GM23338 (cell line): ENCODE measurements at regions not wholly inside any gene's neighbourhood (a gene's known extent, or its start where the extent isn't known, plus 50 kb on each side); places are given as distances from the start of the nearest gene placed in this dataset.

Experiments used
- EZH2 ChIP-seq: fragments of 200-600 bp; sonication (generic); IDR thresholded peaks from one replicate; pipeline ENCODE4 v1.8.0; 2017; ENCODE audit warnings: antibody characterized with exemption, mild to moderate bottlenecking, low read depth; ENCODE audit not compliant: unreplicated experiment
- EZH2phosphoT487 ChIP-seq: fragments of 200-600 bp; sonication (generic); IDR thresholded peaks from one replicate; pipeline ENCODE4 v1.8.1; 2018; ENCODE audit warnings: antibody characterized with exemption; ENCODE audit not compliant: unreplicated experiment
- JUNB ChIP-seq: IDR thresholded peaks from one replicate; pipeline ENCODE4 v1.6.1; 2016; ENCODE audit warnings: antibody characterized with exemption; ENCODE audit not compliant: unreplicated experiment
- POLR2AphosphoS5 ChIP-seq: IDR thresholded peaks from 2 replicates; pipeline ENCODE4 v1.6.1; 2016; ENCODE audit warnings: antibody characterized with exemption, low read depth
- STAT1 ChIP-seq: IDR thresholded peaks from one replicate; pipeline ENCODE4 v1.6.1; 2016; ENCODE audit warnings: antibody characterized with exemption; ENCODE audit not compliant: unreplicated experiment
- ZNF114 ChIP-seq: fragments of 250-450 bp; sonication (Bioruptor Pico); IDR thresholded peaks from 2 replicates; pipeline ENCODE4 v1.5.0; 2020; ENCODE audit warnings: mild to moderate bottlenecking, moderate library complexity
- TF ChIP-seq, protein P1 (sequence below), 2 experiments: fragments of 200-600 bp in 1 of 2; sonication (generic) in 1 of 2; conservative IDR thresholded peaks; 2 replicates each; pipeline versions ENCODE4 v1.5.1 to v1.6.1; 2016 to 2017; ENCODE audit warnings: antibody characterized with exemption in 2 of 2, low read depth in 2 of 2, mild to moderate bottlenecking in 2 of 2, moderate library complexity in 1 of 2
- TF ChIP-seq, protein P2 (sequence below): fragments of 250-450 bp; sonication (Bioruptor Pico); IDR thresholded peaks from 2 replicates; pipeline ENCODE4 v1.5.0; 2020; ENCODE audit warnings: mild to moderate bottlenecking, moderate library complexity
- TF ChIP-seq, protein P3 (sequence below): IDR thresholded peaks from one replicate; pipeline ENCODE4 v1.6.1; 2018; ENCODE audit warnings: antibody characterized with exemption; ENCODE audit not compliant: unreplicated experiment

GRCh38 chr2:58607448-58607847 lies 366.3 kb upstream of the FANCL start:
- TF ChIP-seq, protein P1, sequence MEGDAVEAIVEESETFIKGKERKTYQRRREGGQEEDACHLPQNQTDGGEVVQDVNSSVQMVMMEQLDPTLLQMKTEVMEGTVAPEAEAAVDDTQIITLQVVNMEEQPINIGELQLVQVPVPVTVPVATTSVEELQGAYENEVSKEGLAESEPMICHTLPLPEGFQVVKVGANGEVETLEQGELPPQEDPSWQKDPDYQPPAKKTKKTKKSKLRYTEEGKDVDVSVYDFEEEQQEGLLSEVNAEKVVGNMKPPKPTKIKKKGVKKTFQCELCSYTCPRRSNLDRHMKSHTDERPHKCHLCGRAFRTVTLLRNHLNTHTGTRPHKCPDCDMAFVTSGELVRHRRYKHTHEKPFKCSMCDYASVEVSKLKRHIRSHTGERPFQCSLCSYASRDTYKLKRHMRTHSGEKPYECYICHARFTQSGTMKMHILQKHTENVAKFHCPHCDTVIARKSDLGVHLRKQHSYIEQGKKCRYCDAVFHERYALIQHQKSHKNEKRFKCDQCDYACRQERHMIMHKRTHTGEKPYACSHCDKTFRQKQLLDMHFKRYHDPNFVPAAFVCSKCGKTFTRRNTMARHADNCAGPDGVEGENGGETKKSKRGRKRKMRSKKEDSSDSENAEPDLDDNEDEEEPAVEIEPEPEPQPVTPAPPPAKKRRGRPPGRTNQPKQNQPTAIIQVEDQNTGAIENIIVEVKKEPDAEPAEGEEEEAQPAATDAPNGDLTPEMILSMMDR (conservative IDR thresholded peaks at IDR 0.05; ENCODE audit: low read depth in 2 of 2) = no peak
- TF ChIP-seq EZH2 = no peak
- no peak for TF ChIP-seq EZH2phosphoT487
- TF ChIP-seq STAT1 = no peak
- TF ChIP-seq JUNB = no peak
- TF ChIP-seq POLR2AphosphoS5 = no peak
- TF ChIP-seq ZNF114 (CRISPR knock-in tag) = no peak
- TF ChIP-seq, protein P2, sequence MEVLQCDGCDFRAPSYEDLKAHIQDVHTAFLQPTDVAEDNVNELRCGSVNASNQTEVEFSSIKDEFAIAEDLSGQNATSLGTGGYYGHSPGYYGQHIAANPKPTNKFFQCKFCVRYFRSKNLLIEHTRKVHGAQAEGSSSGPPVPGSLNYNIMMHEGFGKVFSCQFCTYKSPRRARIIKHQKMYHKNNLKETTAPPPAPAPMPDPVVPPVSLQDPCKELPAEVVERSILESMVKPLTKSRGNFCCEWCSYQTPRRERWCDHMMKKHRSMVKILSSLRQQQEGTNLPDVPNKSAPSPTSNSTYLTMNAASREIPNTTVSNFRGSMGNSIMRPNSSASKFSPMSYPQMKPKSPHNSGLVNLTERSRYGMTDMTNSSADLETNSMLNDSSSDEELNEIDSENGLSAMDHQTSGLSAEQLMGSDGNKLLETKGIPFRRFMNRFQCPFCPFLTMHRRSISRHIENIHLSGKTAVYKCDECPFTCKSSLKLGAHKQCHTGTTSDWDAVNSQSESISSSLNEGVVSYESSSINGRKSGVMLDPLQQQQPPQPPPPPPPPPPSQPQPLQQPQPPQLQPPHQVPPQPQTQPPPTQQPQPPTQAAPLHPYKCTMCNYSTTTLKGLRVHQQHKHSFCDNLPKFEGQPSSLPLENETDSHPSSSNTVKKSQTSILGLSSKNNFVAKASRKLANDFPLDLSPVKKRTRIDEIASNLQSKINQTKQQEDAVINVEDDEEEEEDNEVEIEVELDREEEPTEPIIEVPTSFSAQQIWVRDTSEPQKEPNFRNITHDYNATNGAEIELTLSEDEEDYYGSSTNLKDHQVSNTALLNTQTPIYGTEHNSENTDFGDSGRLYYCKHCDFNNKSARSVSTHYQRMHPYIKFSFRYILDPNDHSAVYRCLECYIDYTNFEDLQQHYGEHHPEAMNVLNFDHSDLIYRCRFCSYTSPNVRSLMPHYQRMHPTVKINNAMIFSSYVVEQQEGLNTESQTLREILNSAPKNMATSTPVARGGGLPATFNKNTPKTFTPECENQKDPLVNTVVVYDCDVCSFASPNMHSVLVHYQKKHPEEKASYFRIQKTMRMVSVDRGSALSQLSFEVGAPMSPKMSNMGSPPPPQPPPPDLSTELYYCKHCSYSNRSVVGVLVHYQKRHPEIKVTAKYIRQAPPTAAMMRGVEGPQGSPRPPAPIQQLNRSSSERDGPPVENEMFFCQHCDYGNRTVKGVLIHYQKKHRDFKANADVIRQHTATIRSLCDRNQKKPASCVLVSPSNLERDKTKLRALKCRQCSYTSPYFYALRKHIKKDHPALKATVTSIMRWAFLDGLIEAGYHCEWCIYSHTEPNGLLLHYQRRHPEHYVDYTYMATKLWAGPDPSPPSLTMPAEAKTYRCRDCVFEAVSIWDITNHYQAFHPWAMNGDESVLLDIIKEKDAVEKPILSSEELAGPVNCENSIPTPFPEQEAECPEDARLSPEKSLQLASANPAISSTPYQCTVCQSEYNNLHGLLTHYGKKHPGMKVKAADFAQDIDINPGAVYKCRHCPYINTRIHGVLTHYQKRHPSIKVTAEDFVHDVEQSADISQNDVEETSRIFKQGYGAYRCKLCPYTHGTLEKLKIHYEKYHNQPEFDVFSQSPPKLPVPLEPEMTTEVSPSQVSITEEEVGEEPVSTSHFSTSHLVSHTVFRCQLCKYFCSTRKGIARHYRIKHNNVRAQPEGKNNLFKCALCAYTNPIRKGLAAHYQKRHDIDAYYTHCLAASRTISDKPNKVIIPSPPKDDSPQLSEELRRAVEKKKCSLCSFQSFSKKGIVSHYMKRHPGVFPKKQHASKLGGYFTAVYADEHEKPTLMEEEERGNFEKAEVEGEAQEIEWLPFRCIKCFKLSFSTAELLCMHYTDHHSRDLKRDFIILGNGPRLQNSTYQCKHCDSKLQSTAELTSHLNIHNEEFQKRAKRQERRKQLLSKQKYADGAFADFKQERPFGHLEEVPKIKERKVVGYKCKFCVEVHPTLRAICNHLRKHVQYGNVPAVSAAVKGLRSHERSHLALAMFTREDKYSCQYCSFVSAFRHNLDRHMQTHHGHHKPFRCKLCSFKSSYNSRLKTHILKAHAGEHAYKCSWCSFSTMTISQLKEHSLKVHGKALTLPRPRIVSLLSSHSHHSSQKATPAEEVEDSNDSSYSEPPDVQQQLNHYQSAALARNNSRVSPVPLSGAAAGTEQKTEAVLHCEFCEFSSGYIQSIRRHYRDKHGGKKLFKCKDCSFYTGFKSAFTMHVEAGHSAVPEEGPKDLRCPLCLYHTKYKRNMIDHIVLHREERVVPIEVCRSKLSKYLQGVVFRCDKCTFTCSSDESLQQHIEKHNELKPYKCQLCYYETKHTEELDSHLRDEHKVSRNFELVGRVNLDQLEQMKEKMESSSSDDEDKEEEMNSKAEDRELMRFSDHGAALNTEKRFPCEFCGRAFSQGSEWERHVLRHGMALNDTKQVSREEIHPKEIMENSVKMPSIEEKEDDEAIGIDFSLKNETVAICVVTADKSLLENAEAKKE (CRISPR knock-in tag) = no peak
- TF ChIP-seq, protein P3, sequence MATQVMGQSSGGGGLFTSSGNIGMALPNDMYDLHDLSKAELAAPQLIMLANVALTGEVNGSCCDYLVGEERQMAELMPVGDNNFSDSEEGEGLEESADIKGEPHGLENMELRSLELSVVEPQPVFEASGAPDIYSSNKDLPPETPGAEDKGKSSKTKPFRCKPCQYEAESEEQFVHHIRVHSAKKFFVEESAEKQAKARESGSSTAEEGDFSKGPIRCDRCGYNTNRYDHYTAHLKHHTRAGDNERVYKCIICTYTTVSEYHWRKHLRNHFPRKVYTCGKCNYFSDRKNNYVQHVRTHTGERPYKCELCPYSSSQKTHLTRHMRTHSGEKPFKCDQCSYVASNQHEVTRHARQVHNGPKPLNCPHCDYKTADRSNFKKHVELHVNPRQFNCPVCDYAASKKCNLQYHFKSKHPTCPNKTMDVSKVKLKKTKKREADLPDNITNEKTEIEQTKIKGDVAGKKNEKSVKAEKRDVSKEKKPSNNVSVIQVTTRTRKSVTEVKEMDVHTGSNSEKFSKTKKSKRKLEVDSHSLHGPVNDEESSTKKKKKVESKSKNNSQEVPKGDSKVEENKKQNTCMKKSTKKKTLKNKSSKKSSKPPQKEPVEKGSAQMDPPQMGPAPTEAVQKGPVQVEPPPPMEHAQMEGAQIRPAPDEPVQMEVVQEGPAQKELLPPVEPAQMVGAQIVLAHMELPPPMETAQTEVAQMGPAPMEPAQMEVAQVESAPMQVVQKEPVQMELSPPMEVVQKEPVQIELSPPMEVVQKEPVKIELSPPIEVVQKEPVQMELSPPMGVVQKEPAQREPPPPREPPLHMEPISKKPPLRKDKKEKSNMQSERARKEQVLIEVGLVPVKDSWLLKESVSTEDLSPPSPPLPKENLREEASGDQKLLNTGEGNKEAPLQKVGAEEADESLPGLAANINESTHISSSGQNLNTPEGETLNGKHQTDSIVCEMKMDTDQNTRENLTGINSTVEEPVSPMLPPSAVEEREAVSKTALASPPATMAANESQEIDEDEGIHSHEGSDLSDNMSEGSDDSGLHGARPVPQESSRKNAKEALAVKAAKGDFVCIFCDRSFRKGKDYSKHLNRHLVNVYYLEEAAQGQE = no peak
